Neural progenitor cell (in vitro differentiated cells): ENCODE measurements at regions not wholly inside any gene's neighbourhood (a gene's known extent, or its start where the extent isn't known, plus 50 kb on each side); places are given as distances from the start of the nearest gene placed in this dataset.

ENCODE experiments used
- EZH2 ChIP-seq: fragments of 200-600 bp; sonication (generic); IDR thresholded peaks from 2 replicates; pipeline ENCODE4 v1.6.1; 2017; ENCODE audit warnings: antibody characterized with exemption, mild to moderate bottlenecking, moderate library complexity
- EZH2phosphoT487 ChIP-seq: fragments of 200-600 bp; sonication (generic); IDR thresholded peaks from 2 replicates; pipeline ENCODE4 v1.6.1; 2017; ENCODE audit warnings: antibody characterized with exemption
- TF ChIP-seq, protein P1 (sequence below): fragments of 200-600 bp; sonication (generic); IDR thresholded peaks from 2 replicates; pipeline ENCODE4 v1.5.1; 2017; ENCODE audit warnings: antibody characterized with exemption, mild to moderate bottlenecking

GRCh38 chr5:124602925-124603650, 143.4 kb downstream of the ZNF608 start:
- TF ChIP-seq, protein P1, sequence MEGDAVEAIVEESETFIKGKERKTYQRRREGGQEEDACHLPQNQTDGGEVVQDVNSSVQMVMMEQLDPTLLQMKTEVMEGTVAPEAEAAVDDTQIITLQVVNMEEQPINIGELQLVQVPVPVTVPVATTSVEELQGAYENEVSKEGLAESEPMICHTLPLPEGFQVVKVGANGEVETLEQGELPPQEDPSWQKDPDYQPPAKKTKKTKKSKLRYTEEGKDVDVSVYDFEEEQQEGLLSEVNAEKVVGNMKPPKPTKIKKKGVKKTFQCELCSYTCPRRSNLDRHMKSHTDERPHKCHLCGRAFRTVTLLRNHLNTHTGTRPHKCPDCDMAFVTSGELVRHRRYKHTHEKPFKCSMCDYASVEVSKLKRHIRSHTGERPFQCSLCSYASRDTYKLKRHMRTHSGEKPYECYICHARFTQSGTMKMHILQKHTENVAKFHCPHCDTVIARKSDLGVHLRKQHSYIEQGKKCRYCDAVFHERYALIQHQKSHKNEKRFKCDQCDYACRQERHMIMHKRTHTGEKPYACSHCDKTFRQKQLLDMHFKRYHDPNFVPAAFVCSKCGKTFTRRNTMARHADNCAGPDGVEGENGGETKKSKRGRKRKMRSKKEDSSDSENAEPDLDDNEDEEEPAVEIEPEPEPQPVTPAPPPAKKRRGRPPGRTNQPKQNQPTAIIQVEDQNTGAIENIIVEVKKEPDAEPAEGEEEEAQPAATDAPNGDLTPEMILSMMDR = no peak
- TF ChIP-seq EZH2 (no peak), EZH2phosphoT487 (no peak)
